ENCODE measurements at regions not wholly inside any gene's neighbourhood (a gene's known extent, or its start where the extent isn't known, plus 50 kb on each side); places are given as distances from the start of the nearest gene placed in this dataset.

GRCh38 chr2:12921321-12921720 is 204.6 kb downstream of the TRIB2 start:
- no peaks in the 10 kb centered on the region for H3K27me3 ChIP-seq (ENCODE audit: insufficient read depth, low read length)
- no peak overlapping the region for H3K9ac ChIP-seq (ENCODE audit: extremely low read depth, insufficient read length, low read length)
- H4K20me1 ChIP-seq (ENCODE audit: control insufficient read depth, insufficient read depth, insufficient read length), result no peaks in the 10 kb centered on the region
- no peak overlapping the region for H3K23ac ChIP-seq (ENCODE audit: insufficient read length, low read depth, low read length)
- Mint-ChIP-seq H3K9me3 (peaks cover 0 to 2% of the 10 kb centered on the region in 2 experiments; a peak in 1 of 5 replicates), H3K27ac (no peak overlapping the region), H3K36me3 (ENCODE audit: insufficient read depth in 1 of 3, low read depth in 3 of 3) (no peaks in the 10 kb centered on the region; a peak in 1 of 7 replicates), H3K4me1 (no peaks in the 10 kb centered on the region), H3K4me3 (no peak overlapping the region), H3K27me3 (ENCODE audit: low read depth) (no peaks in the 10 kb centered on the region; the same call in none of the 2 replicates)
- no peak overlapping the region for H3K14ac ChIP-seq (ENCODE audit: insufficient read depth, low read length)
- no peak overlapping the region for H3T11ph ChIP-seq (ENCODE audit: low read length)
- no peaks in the 10 kb centered on the region for H3K23me2 ChIP-seq (ENCODE audit: insufficient read length, low read depth, low read length, poor library complexity, severe bottlenecking)
- H2AFZ ChIP-seq (ENCODE audit: low read length), result no peak overlapping the region
- DNase-seq, result no peak
- H2BK12ac ChIP-seq (ENCODE audit: insufficient read length, low read depth, low read length), result no peak overlapping the region
- H2BK20ac ChIP-seq (ENCODE audit: low read depth, low read length, poor library complexity, severe bottlenecking), result no peak overlapping the region
- no peak overlapping the region for H4K8ac ChIP-seq (replicated peaks; ENCODE audit: insufficient read length, low read depth, low read length)
- H3K4me2 ChIP-seq (ENCODE audit: insufficient read depth, insufficient read length, low read length), result no peak overlapping the region
- no peak overlapping the region for H2AK5ac ChIP-seq (ENCODE audit: insufficient read length, low read length)
- no peaks in the 10 kb centered on the region for H3K79me1 ChIP-seq (ENCODE audit: insufficient read depth, low read depth, low read length, poor library complexity, severe bottlenecking)
- no peak overlapping the region for H3K56ac ChIP-seq (ENCODE audit: insufficient read length, low read depth, low read length)
- H3K79me2 ChIP-seq (ENCODE audit: insufficient read depth, low read length), result no peaks in the 10 kb centered on the region
- H2BK5ac ChIP-seq (ENCODE audit: insufficient read length, low read length), result no peak overlapping the region
- no peak for TF ChIP-seq CTCF (conservative IDR thresholded peaks at IDR 0.05)
- WGBS (ENCODE audit: extremely low coverage, insufficient read length, low lambda C conversion rate), result no CpG with 5 or more reads among the region's 5 CpGs
- H2BK15ac ChIP-seq (ENCODE audit: low read depth, low read length), result no peak overlapping the region
- H3K4ac ChIP-seq (ENCODE audit: low read depth, low read length), result no peak overlapping the region
- H3K9me3 ChIP-seq (ENCODE audit: control insufficient read depth, low read depth, low read length), result no peaks in the 10 kb centered on the region
- no peaks in the 10 kb centered on the region for H3K4me1 ChIP-seq (ENCODE audit: insufficient read depth, low read length)
- no peak overlapping the region for H2BK120ac ChIP-seq (ENCODE audit: low read depth, low read length, poor library complexity, severe bottlenecking)
- H4K5ac ChIP-seq (ENCODE audit: insufficient read length, low read depth, low read length), result no peak overlapping the region
- H3K27ac ChIP-seq (ENCODE audit: insufficient read length, low read depth, low read length), result no peak overlapping the region
- no peak overlapping the region for H4K91ac ChIP-seq (ENCODE audit: insufficient read length, low read depth, low read length)
- H3K18ac ChIP-seq (ENCODE audit: insufficient read length, low read depth, low read length), result no peak overlapping the region
